ENCODE measurements at regions not wholly inside any gene's neighbourhood (a gene's known extent, or its start where the extent isn't known, plus 50 kb on each side); places are given as distances from the start of the nearest gene placed in this dataset.

- H3K4me3 ChIP-seq (ENCODE audit: low read depth, low read length): no peak overlapping the region
- peak; percentile 87 for DNase-seq (ENCODE audit: low read depth)
- TF ChIP-seq, protein P1, sequence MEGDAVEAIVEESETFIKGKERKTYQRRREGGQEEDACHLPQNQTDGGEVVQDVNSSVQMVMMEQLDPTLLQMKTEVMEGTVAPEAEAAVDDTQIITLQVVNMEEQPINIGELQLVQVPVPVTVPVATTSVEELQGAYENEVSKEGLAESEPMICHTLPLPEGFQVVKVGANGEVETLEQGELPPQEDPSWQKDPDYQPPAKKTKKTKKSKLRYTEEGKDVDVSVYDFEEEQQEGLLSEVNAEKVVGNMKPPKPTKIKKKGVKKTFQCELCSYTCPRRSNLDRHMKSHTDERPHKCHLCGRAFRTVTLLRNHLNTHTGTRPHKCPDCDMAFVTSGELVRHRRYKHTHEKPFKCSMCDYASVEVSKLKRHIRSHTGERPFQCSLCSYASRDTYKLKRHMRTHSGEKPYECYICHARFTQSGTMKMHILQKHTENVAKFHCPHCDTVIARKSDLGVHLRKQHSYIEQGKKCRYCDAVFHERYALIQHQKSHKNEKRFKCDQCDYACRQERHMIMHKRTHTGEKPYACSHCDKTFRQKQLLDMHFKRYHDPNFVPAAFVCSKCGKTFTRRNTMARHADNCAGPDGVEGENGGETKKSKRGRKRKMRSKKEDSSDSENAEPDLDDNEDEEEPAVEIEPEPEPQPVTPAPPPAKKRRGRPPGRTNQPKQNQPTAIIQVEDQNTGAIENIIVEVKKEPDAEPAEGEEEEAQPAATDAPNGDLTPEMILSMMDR (IDR thresholded peaks at IDR 0.05; ENCODE audit: insufficient read depth, low read depth, low read length): no peak
These were observed 231.3 kb upstream of the KCNMB2 start for GRCh38 chr3:178304758-178305467.

DNA sequence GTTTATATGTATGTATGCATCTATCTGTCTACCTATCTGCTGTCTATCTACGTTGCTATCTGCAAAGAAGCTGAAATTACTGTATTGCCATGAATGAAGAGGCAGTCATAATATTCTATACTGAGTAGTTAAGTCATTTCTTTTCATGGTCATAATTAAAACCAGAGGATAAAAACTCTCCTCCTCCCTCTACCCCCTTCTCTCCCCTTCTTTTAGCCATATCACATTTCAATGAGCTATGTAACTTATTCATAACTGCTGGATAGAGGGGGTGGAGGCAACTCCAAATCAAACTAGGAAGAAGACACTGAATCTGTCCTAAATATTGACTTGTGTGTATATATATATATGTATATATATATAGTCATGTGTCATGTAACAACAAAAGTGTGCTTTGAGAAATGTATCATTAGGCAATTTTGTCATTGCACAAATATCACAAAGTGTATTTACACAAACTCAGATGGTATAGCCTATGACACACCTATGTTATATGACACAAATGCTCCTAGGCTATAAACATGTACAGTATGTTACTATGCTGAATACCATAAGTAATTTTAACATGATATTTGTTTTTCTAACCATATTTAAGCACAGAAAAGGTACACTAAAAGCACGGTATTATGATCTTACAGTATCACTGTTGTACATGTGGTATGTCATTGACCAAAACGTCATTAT lies 229.7 kb upstream of the KCNMB2 start:
- TF ChIP-seq, protein P1 (IDR thresholded peaks at IDR 0.05; ENCODE audit: insufficient read depth, low read depth, low read length): no peak
- H3K4me3 ChIP-seq (ENCODE audit: low read depth, low read length): no peak overlapping the region
- no peak for DNase-seq (ENCODE audit: low read depth)

DNA sequence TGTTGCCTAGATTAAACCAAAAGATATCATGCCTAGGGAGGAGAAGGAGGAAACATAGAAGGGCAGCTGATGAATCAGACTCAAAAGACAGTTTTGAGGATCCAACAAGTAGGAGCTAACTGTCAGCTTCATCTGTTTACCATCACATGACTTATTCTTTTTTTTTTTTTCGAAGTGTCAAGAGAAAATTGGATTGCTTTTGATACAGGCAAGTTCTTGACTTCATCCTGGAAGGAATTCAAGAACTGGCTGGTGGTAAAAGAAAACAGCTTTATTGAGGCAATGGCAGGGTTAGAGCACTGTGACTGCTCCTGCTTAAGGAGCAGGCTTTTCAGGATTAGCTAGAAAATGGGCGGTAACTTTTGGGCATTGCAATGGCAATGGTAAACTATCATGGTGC lies 227.5 kb upstream of the KCNMB2 start:
- DNase-seq (ENCODE audit: low read depth): peak; percentile 51
- TF ChIP-seq, protein P1 (IDR thresholded peaks at IDR 0.05; ENCODE audit: insufficient read depth, low read depth, low read length): no peak
- no peak overlapping the region for H3K4me3 ChIP-seq (ENCODE audit: low read depth, low read length)

GRCh38 chr3:178310949-178311348 lies 225.3 kb upstream of the KCNMB2 start:
- TF ChIP-seq, protein P1 (IDR thresholded peaks at IDR 0.05; ENCODE audit: insufficient read depth, low read depth, low read length): no peak
- DNase-seq (ENCODE audit: low read depth): no peak
- H3K4me3 ChIP-seq (ENCODE audit: low read depth, low read length): no peak overlapping the region

DNA sequence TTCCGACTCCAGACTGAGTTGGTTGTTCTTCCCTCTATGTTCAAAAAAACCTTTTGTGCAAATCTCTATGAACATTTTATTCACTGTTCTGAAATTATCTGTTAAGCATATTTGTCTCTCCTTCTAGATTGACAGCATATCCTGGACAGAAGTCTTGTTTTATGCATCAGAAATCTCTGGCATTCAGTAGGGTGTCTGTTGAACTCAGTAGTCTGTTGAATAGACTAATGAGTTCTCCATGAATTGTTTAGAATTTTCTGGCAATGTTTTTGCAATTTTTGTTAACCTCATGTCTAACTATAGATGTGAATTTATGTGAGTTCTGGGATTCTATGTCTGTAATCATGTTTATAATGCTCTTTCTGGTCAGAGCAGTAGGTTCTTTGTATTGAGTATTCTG lies 222.5 kb upstream of the KCNMB2 start:
- TF ChIP-seq, protein P1 (IDR thresholded peaks at IDR 0.05; ENCODE audit: insufficient read depth, low read depth, low read length): no peak
- no peak overlapping the region for H3K4me3 ChIP-seq (ENCODE audit: low read depth, low read length)
- no peak for DNase-seq (ENCODE audit: low read depth)

- no peak for DNase-seq (ENCODE audit: low read depth)
- TF ChIP-seq, protein P1 (IDR thresholded peaks at IDR 0.05; ENCODE audit: insufficient read depth, low read depth, low read length): no peak
These were observed 217.9 kb upstream of the KCNMB2 start for GRCh38 chr3:178318340-178318739.

More at GRCh38 chr3:178318340-178318739, 217.9 kb upstream of the KCNMB2 start:
- H3K4me3 ChIP-seq (ENCODE audit: low read depth, low read length): no peak overlapping the region
